Occipital lobe (tissue), 1 donor: ENCODE measurements at regions not wholly inside any gene's neighbourhood (a gene's known extent, or its start where the extent isn't known, plus 50 kb on each side); places are given as distances from the start of the nearest gene placed in this dataset.

Source experiments
- DNase-seq: peaks from one replicate; lab custom pipeline; 2025; lab: John Stamatoyannopoulos, UW

GRCh38 chr2:129881786-129882396 is 97.6 kb upstream of the RAB6C start:
- no peak for DNase-seq

GRCh38 chr2:129882476-129882875 is 97.0 kb upstream of the RAB6C start:
- no peak for DNase-seq

GRCh38 chr2:129883121-129883520 is 96.3 kb upstream of the RAB6C start:
- no peak for DNase-seq

- no peak for DNase-seq
These were observed 95.2 kb upstream of the RAB6C start for GRCh38 chr2:129884221-129884786.

- DNase-seq: no peak
These were observed 93.7 kb upstream of the RAB6C start for GRCh38 chr2:129885735-129886134.

GRCh38 chr2:129887688-129888266 is 91.7 kb upstream of the RAB6C start:
- DNase-seq: no peak

GRCh38 chr2:129888461-129888860 is 91.0 kb upstream of the RAB6C start:
- no peak for DNase-seq

- no peak for DNase-seq
These were observed 90.6 kb upstream of the RAB6C start for GRCh38 chr2:129888896-129889295.

GRCh38 chr2:129891341-129892320 is 87.8 kb upstream of the RAB6C start:
- no peak for DNase-seq

GRCh38 chr2:129892360-129892759 is 87.1 kb upstream of the RAB6C start:
- DNase-seq: no peak

- DNase-seq: no peak
These were observed 86.7 kb upstream of the RAB6C start for GRCh38 chr2:129892773-129893172.

- no peak for DNase-seq
These were observed 86.2 kb upstream of the RAB6C start for GRCh38 chr2:129893244-129893643.

- no peak for DNase-seq
These were observed 84.8 kb upstream of the RAB6C start for GRCh38 chr2:129894616-129895015.

- no peak for DNase-seq
These were observed 84.4 kb upstream of the RAB6C start for GRCh38 chr2:129895061-129895460.

GRCh38 chr2:129895526-129896082 is 83.9 kb upstream of the RAB6C start:
- no peak for DNase-seq

GRCh38 chr2:129896226-129897100 is 83.0 kb upstream of the RAB6C start:
- DNase-seq: no peak

GRCh38 chr2:129901754-129902415 is 77.6 kb upstream of the RAB6C start:
- no peak for DNase-seq

GRCh38 chr2:129902731-129903585 is 76.5 kb upstream of the RAB6C start:
- no peak for DNase-seq
